ENCODE measurements at regions not wholly inside any gene's neighbourhood (a gene's known extent, or its start where the extent isn't known, plus 50 kb on each side); places are given as distances from the start of the nearest gene placed in this dataset.

GRCh38 chr12:60262378-60262777 is 666.5 kb downstream of the SLC16A7 start:
- ATAC-seq = no peak

GRCh38 chr12:60263161-60263560 is 667.3 kb downstream of the SLC16A7 start:
- ATAC-seq = no peak
- Mint-ChIP-seq H3K9me3 (peaks cover 8% of the 10 kb centered on the region), H3K27me3 (no peaks in the 10 kb centered on the region), H3K4me1 (no peaks in the 10 kb centered on the region), H3K27ac (no peak overlapping the region), H3K4me3 (no peak overlapping the region), H3K36me3 (ENCODE audit: low read depth) (no peaks in the 10 kb centered on the region)
- DNase-seq = no peak

More at GRCh38 chr12:60262378-60262777, 666.5 kb downstream of the SLC16A7 start:
- Mint-ChIP-seq H3K36me3 (ENCODE audit: low read depth) (no peaks in the 10 kb centered on the region), H3K4me3 (no peak overlapping the region), H3K27ac (no peak overlapping the region), H3K4me1 (no peaks in the 10 kb centered on the region), H3K27me3 (no peaks in the 10 kb centered on the region), H3K9me3 (peaks cover 8% of the 10 kb centered on the region)
- no peak for DNase-seq

- Mint-ChIP-seq H3K27ac (no peak overlapping the region), H3K4me1 (no peaks in the 10 kb centered on the region), H3K36me3 (ENCODE audit: low read depth) (no peaks in the 10 kb centered on the region), H3K9me3 (peaks cover 8% of the 10 kb centered on the region), H3K4me3 (no peak overlapping the region), H3K27me3 (no peaks in the 10 kb centered on the region)
- DNase-seq (no peak), ATAC-seq (no peak)
Observed at GRCh38 chr12:60263836-60264493, 668.1 kb downstream of the SLC16A7 start.

GRCh38 chr12:60265741-60266140 is 669.9 kb downstream of the SLC16A7 start:
- H3K9me3 Mint-ChIP-seq = peaks cover 8% of the 10 kb centered on the region
- H3K4me1 Mint-ChIP-seq = no peaks in the 10 kb centered on the region
- H3K27me3 Mint-ChIP-seq = no peaks in the 10 kb centered on the region
- no peaks in the 10 kb centered on the region for H3K36me3 Mint-ChIP-seq (ENCODE audit: low read depth)
- no peak overlapping the region for H3K27ac Mint-ChIP-seq
- no peak overlapping the region for H3K4me3 Mint-ChIP-seq
- no peak for ATAC-seq
- no peak for DNase-seq

- H3K36me3 Mint-ChIP-seq (ENCODE audit: low read depth) = no peaks in the 10 kb centered on the region
- no peak for DNase-seq
- H3K27me3 Mint-ChIP-seq = no peaks in the 10 kb centered on the region
- H3K27ac Mint-ChIP-seq = no peak overlapping the region
- no peaks in the 10 kb centered on the region for H3K4me1 Mint-ChIP-seq
- H3K9me3 Mint-ChIP-seq = peaks cover 14% of the 10 kb centered on the region
- no peak for ATAC-seq
- H3K4me3 Mint-ChIP-seq = no peak overlapping the region
Observed at GRCh38 chr12:60266381-60266852, 670.6 kb downstream of the SLC16A7 start.

GRCh38 chr12:60269611-60270269 is 673.9 kb downstream of the SLC16A7 start:
- Mint-ChIP-seq H3K36me3 (ENCODE audit: low read depth) (no peaks in the 10 kb centered on the region), H3K27me3 (no peaks in the 10 kb centered on the region), H3K4me1 (no peaks in the 10 kb centered on the region), H3K4me3 (no peak overlapping the region), H3K9me3 (peaks cover 6% of the 10 kb centered on the region), H3K27ac (no peak overlapping the region)
- DNase-seq (no peak), ATAC-seq (no peak)

- Mint-ChIP-seq H3K9me3 (peaks cover 6% of the 10 kb centered on the region), H3K27ac (no peak overlapping the region), H3K4me3 (no peak overlapping the region), H3K4me1 (no peaks in the 10 kb centered on the region), H3K36me3 (ENCODE audit: low read depth) (no peaks in the 10 kb centered on the region), H3K27me3 (no peaks in the 10 kb centered on the region)
- no peak for ATAC-seq
- DNase-seq = no peak
Observed at GRCh38 chr12:60271816-60272215, 676.0 kb downstream of the SLC16A7 start.

- no peak overlapping the region for H3K4me3 Mint-ChIP-seq
- no peaks in the 10 kb centered on the region for H3K4me1 Mint-ChIP-seq
- H3K27ac Mint-ChIP-seq = no peak overlapping the region
- no peaks in the 10 kb centered on the region for H3K27me3 Mint-ChIP-seq
- H3K9me3 Mint-ChIP-seq = no peaks in the 10 kb centered on the region
- DNase-seq (no peak), ATAC-seq (no peak)
- no peaks in the 10 kb centered on the region for H3K36me3 Mint-ChIP-seq (ENCODE audit: low read depth)
Observed at GRCh38 chr12:60278209-60278608, 682.4 kb downstream of the SLC16A7 start.

- Mint-ChIP-seq H3K4me3 (no peak overlapping the region), H3K27me3 (no peaks in the 10 kb centered on the region), H3K9me3 (no peaks in the 10 kb centered on the region), H3K36me3 (ENCODE audit: low read depth) (no peaks in the 10 kb centered on the region), H3K4me1 (no peaks in the 10 kb centered on the region), H3K27ac (no peak overlapping the region)
- no peak for ATAC-seq
- DNase-seq = no peak
Observed at GRCh38 chr12:60279221-60279620, 683.4 kb downstream of the SLC16A7 start.

GRCh38 chr12:60281522-60281921 is 685.7 kb downstream of the SLC16A7 start:
- Mint-ChIP-seq H3K36me3 (ENCODE audit: low read depth) (no peaks in the 10 kb centered on the region), H3K27me3 (no peaks in the 10 kb centered on the region), H3K27ac (no peak overlapping the region), H3K4me1 (no peaks in the 10 kb centered on the region), H3K4me3 (no peak overlapping the region), H3K9me3 (no peaks in the 10 kb centered on the region)
- ATAC-seq (no peak), DNase-seq (no peak)

- H3K9me3 Mint-ChIP-seq = peaks cover 24% of the 10 kb centered on the region
- no peak for ATAC-seq
Observed at GRCh38 chr12:60290532-60290931, 694.7 kb downstream of the SLC16A7 start.

GRCh38 chr12:60308366-60308991 is 712.6 kb downstream of the SLC16A7 start:
- Mint-ChIP-seq H3K4me1 (no peaks in the 10 kb centered on the region), H3K27ac (no peak overlapping the region), H3K9me3 (peaks cover 3% of the 10 kb centered on the region), H3K27me3 (no peaks in the 10 kb centered on the region), H3K36me3 (ENCODE audit: low read depth) (no peaks in the 10 kb centered on the region), H3K4me3 (no peak overlapping the region)
- DNase-seq = no peak
- no peak for ATAC-seq

More at GRCh38 chr12:60290532-60290931, 694.7 kb downstream of the SLC16A7 start:
- no peaks in the 10 kb centered on the region for H3K36me3 Mint-ChIP-seq (ENCODE audit: low read depth)
- H3K4me3 Mint-ChIP-seq = no peak overlapping the region
- H3K27ac Mint-ChIP-seq = no peak overlapping the region
- no peak for DNase-seq
- H3K4me1 Mint-ChIP-seq = no peaks in the 10 kb centered on the region
- H3K27me3 Mint-ChIP-seq = no peaks in the 10 kb centered on the region

GRCh38 chr12:60311940-60312339 is 716.1 kb downstream of the SLC16A7 start:
- Mint-ChIP-seq H3K4me1 (no peaks in the 10 kb centered on the region), H3K9me3 (peaks cover 7% of the 10 kb centered on the region), H3K27ac (no peak overlapping the region), H3K27me3 (no peaks in the 10 kb centered on the region), H3K36me3 (ENCODE audit: low read depth) (no peaks in the 10 kb centered on the region), H3K4me3 (no peak overlapping the region)
- ATAC-seq = no peak
- no peak for DNase-seq

GRCh38 chr12:60317361-60317760 is 721.5 kb downstream of the SLC16A7 start:
- Mint-ChIP-seq H3K36me3 (ENCODE audit: low read depth) (no peaks in the 10 kb centered on the region), H3K27ac (no peak overlapping the region), H3K27me3 (no peaks in the 10 kb centered on the region), H3K4me3 (no peak overlapping the region), H3K4me1 (no peaks in the 10 kb centered on the region), H3K9me3 (peaks cover 12% of the 10 kb centered on the region)
- DNase-seq (no peak), ATAC-seq (no peak)

- no peak for ATAC-seq
- Mint-ChIP-seq H3K4me3 (no peak overlapping the region), H3K4me1 (no peaks in the 10 kb centered on the region), H3K9me3 (peaks cover 4% of the 10 kb centered on the region), H3K27ac (no peak overlapping the region), H3K27me3 (no peaks in the 10 kb centered on the region), H3K36me3 (ENCODE audit: low read depth) (no peaks in the 10 kb centered on the region)
- no peak for DNase-seq
Observed at GRCh38 chr12:60324746-60325145, 728.9 kb downstream of the SLC16A7 start.
